LHCN-M2 (cell line): ENCODE measurements at regions not wholly inside any gene's neighbourhood (a gene's known extent, or its start where the extent isn't known, plus 50 kb on each side); places are given as distances from the start of the nearest gene placed in this dataset.
A peak's percentile ranks its signal among the peaks of the same experiment; 100 is the strongest.
"Not testable (repeated sequence)": the region's sequence is repeated elsewhere in the genome, so short reads cannot be mapped to it uniquely, and the experiment has no call there.

Source experiments
- DNase-seq: peaks from one replicate; pipeline ENCODE4 v3.0.0-alpha.2; 2012; ENCODE audit warnings: low read depth

GRCh38 chr6:6479785-6480184 lies 108.7 kb upstream of the LY86 start:
- no peak for DNase-seq

- DNase-seq = no peak
Measured at GRCh38 chr6:6482256-6482655, 106.3 kb upstream of the LY86 start.

GRCh38 chr6:6483168-6483567 lies 105.4 kb upstream of the LY86 start:
- DNase-seq = no peak

GRCh38 chr6:6483733-6484132 lies 104.8 kb upstream of the LY86 start:
- DNase-seq = no peak

- no peak for DNase-seq
Measured at GRCh38 chr6:6484681-6485080, 103.8 kb upstream of the LY86 start.

GRCh38 chr6:6486595-6486994 lies 101.9 kb upstream of the LY86 start:
- DNase-seq = no peak

GRCh38 chr6:6491761-6492160 lies 96.8 kb upstream of the LY86 start:
- DNase-seq = no peak

GRCh38 chr6:6492675-6493074 lies 95.8 kb upstream of the LY86 start:
- no peak for DNase-seq

GRCh38 chr6:6494139-6494538 lies 94.4 kb upstream of the LY86 start:
- DNase-seq = not testable (repeated sequence)

GRCh38 chr6:6494677-6495076 lies 93.8 kb upstream of the LY86 start:
- peak; percentile 25 for DNase-seq

GRCh38 chr6:6495851-6496250 lies 92.7 kb upstream of the LY86 start:
- no peak for DNase-seq

GRCh38 chr6:6497541-6497940 lies 91.0 kb upstream of the LY86 start:
- DNase-seq = no peak

- DNase-seq = no peak
Measured at GRCh38 chr6:6497976-6498375, 90.5 kb upstream of the LY86 start.

- DNase-seq = no peak
Measured at GRCh38 chr6:6503191-6503590, 85.3 kb upstream of the LY86 start.

- no peak for DNase-seq
Measured at GRCh38 chr6:6505111-6505510, 83.4 kb upstream of the LY86 start.

GRCh38 chr6:6508643-6509042 lies 79.9 kb upstream of the LY86 start:
- DNase-seq = no peak

GRCh38 chr6:6509284-6509683 lies 79.2 kb upstream of the LY86 start:
- no peak for DNase-seq

- DNase-seq = peak; percentile 52
Measured at GRCh38 chr6:6512711-6513110, 75.8 kb upstream of the LY86 start.

- DNase-seq = no peak
Measured at GRCh38 chr6:6515691-6516607, 72.6 kb upstream of the LY86 start.

- no peak for DNase-seq
Measured at GRCh38 chr6:6516666-6517458, 71.7 kb upstream of the LY86 start.

GRCh38 chr6:6518631-6519427 lies 69.7 kb upstream of the LY86 start:
- DNase-seq = no peak

- no peak for DNase-seq
Measured at GRCh38 chr6:6521961-6522482, 66.5 kb upstream of the LY86 start.
